Astrocyte (in vitro differentiated cells and primary cell): ENCODE measurements at regions not wholly inside any gene's neighbourhood (a gene's known extent, or its start where the extent isn't known, plus 50 kb on each side); places are given as distances from the start of the nearest gene placed in this dataset.

Source experiments
- DNase-seq: peaks from one replicate; pipeline ENCODE4 v3.0.0-alpha.2; 2010; ENCODE audit warnings: low read depth
- FAIRE-seq: peaks from 2 replicates; lab custom pipeline; 2011; peaks lifted over from hg19 to GRCh38; lab: Jason Lieb, UNC
- H2AFZ ChIP-seq: 2 replicates; pipeline ENCODE4 v1.6.0; 2012; ENCODE audit warnings: low read depth, low read length, inconsistent platforms
- H3K27ac ChIP-seq: 2 replicates; pipeline ENCODE4 v1.5.1; 2011; ENCODE audit warnings: low read depth, low read length, inconsistent platforms
- H3K27me3 ChIP-seq: 2 replicates; pipeline ENCODE4 v1.6.0; 2011; ENCODE audit warnings: low read length, inconsistent platforms; ENCODE audit not compliant: insufficient read depth
- H3K36me3 ChIP-seq: 2 replicates; pipeline ENCODE4 v1.5.1; 2011; ENCODE audit warnings: low read length, inconsistent platforms; ENCODE audit not compliant: insufficient read depth
- H3K4me1 ChIP-seq: 2 replicates; pipeline ENCODE4 v1.5.1; 2011; ENCODE audit warnings: low read length, inconsistent platforms; ENCODE audit not compliant: insufficient read depth
- H3K4me2 ChIP-seq: 2 replicates; pipeline ENCODE4 v1.6.0; 2012; ENCODE audit warnings: low read length, inconsistent platforms
- H3K4me3 ChIP-seq: 2 replicates; pipeline ENCODE4 v1.5.1; 2011; ENCODE audit warnings: low read depth, mild to moderate bottlenecking, low read length, inconsistent platforms; ENCODE audit not compliant: insufficient read depth
- H3K79me2 ChIP-seq: 2 replicates; pipeline ENCODE4 v1.6.0; 2012; ENCODE audit warnings: mild to moderate bottlenecking, low read length, inconsistent platforms; ENCODE audit not compliant: insufficient read depth
- H3K9ac ChIP-seq: 2 replicates; pipeline ENCODE4 v1.6.0; 2012; ENCODE audit warnings: mild to moderate bottlenecking, low read length, inconsistent platforms
- H3K9me3 ChIP-seq: 2 replicates; pipeline ENCODE4 v1.5.1; 2012; ENCODE audit warnings: low read depth, mild to moderate bottlenecking, low read length, inconsistent platforms; ENCODE audit not compliant: insufficient read depth
- H4K20me1 ChIP-seq: 2 replicates; pipeline ENCODE4 v1.6.0; 2012; ENCODE audit warnings: low read length, inconsistent platforms; ENCODE audit not compliant: insufficient read depth
- H3K27ac Mint-ChIP-seq: one replicate; pipeline ENCODE4 v1.8.0; 2021; ENCODE audit warnings: mild to moderate bottlenecking, mixed read lengths; ENCODE audit not compliant: unreplicated experiment
- H3K27me3 Mint-ChIP-seq: one replicate; pipeline ENCODE4 v1.8.0; 2021; ENCODE audit warnings: low read depth, mixed read lengths; ENCODE audit not compliant: unreplicated experiment
- H3K36me3 Mint-ChIP-seq: one replicate; pipeline ENCODE4 v1.8.0; 2021; ENCODE audit warnings: low read depth, mixed read lengths; ENCODE audit not compliant: unreplicated experiment
- H3K4me1 Mint-ChIP-seq: one replicate; pipeline ENCODE4 v1.8.0; 2021; ENCODE audit warnings: low read depth, mixed read lengths; ENCODE audit not compliant: unreplicated experiment
- H3K4me3 Mint-ChIP-seq: one replicate; pipeline ENCODE4 v1.8.0; 2021; ENCODE audit warnings: mild to moderate bottlenecking, moderate library complexity, mixed read lengths; ENCODE audit not compliant: unreplicated experiment
- H3K9me3 Mint-ChIP-seq: one replicate; pipeline ENCODE4 v1.8.0; 2021; ENCODE audit warnings: mild to moderate bottlenecking, mixed read lengths; ENCODE audit not compliant: unreplicated experiment
- CTCF ChIP-seq: IDR thresholded peaks from 2 replicates; pipeline ENCODE4 v1.5.1; 2011; ENCODE audit warnings: low read depth, mild to moderate bottlenecking, inconsistent platforms, low read length, moderate library complexity; ENCODE audit not compliant: insufficient read depth
- EZH2 ChIP-seq: IDR thresholded peaks from 2 replicates; pipeline ENCODE4 v1.6.1; 2012; ENCODE audit warnings: mild to moderate bottlenecking, low read length, inconsistent platforms; ENCODE audit not compliant: insufficient read depth

DNA sequence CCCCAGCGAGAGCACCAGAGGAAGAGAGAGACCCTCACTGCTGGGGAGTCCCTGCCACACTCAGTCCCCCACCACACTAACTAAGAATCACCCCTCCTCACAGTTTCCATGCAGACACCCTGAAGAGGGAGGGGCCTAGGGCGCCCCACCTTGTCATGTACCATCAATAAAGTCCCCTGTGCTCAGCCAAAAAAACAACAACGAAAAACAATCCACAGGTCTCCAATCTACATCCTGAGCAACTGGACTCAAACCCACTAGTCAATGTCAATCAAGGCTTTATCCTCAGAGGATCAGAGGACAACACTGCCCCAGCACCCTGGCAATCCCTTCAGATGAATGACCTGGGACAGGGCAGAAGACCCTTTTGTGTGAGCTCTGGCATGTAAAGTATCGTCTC is 210.1 kb upstream of the MSX2 start:
- no peaks in the 10 kb centered on the region for H4K20me1 ChIP-seq
- H2AFZ ChIP-seq = no peak overlapping the region
- H3K4me1 Mint-ChIP-seq = peaks cover 2% of the 10 kb centered on the region
- H3K9ac ChIP-seq = no peak overlapping the region
- FAIRE-seq = no peak
- no peak overlapping the region for H3K27ac Mint-ChIP-seq
- no peak overlapping the region for H3K4me2 ChIP-seq
- H3K27me3 Mint-ChIP-seq = peaks cover 17% of the 10 kb centered on the region
- no peaks in the 10 kb centered on the region for H3K79me2 ChIP-seq
- DNase-seq = no peak
- H3K27ac ChIP-seq = no peak overlapping the region
- H3K4me1 ChIP-seq = no peaks in the 10 kb centered on the region
- no peak overlapping the region for H3K4me3 ChIP-seq
- no peaks in the 10 kb centered on the region for H3K36me3 ChIP-seq
- H3K4me3 Mint-ChIP-seq = no peak overlapping the region
- peaks cover 4% of the 10 kb centered on the region for H3K9me3 Mint-ChIP-seq
- no peak for TF ChIP-seq CTCF
- TF ChIP-seq EZH2 = no peak
- H3K27me3 ChIP-seq = no peaks in the 10 kb centered on the region
- no peaks in the 10 kb centered on the region for H3K36me3 Mint-ChIP-seq
- no peaks in the 10 kb centered on the region for H3K9me3 ChIP-seq

GRCh38 chr5:174514983-174515394 is 209.4 kb upstream of the MSX2 start:
- DNase-seq = no peak
- FAIRE-seq = no peak

More at GRCh38 chr5:174514983-174515394, 209.4 kb upstream of the MSX2 start:
- Histone ChIP-seq H3K4me2 (no peak overlapping the region), H3K79me2 (no peaks in the 10 kb centered on the region), H3K4me1 (no peaks in the 10 kb centered on the region), H3K9me3 (no peaks in the 10 kb centered on the region), H3K9ac (no peak overlapping the region), H4K20me1 (no peaks in the 10 kb centered on the region), H3K36me3 (no peaks in the 10 kb centered on the region), H2AFZ (no peak overlapping the region), H3K27ac (no peak overlapping the region), H3K4me3 (no peak overlapping the region), H3K27me3 (no peaks in the 10 kb centered on the region)
- H3K9me3 Mint-ChIP-seq = peaks cover 4% of the 10 kb centered on the region
- no peak overlapping the region for H3K4me3 Mint-ChIP-seq
- no peaks in the 10 kb centered on the region for H3K36me3 Mint-ChIP-seq
- peaks cover 2% of the 10 kb centered on the region for H3K4me1 Mint-ChIP-seq
- no peak for TF ChIP-seq CTCF
- TF ChIP-seq EZH2 = no peak
- H3K27ac Mint-ChIP-seq = no peak overlapping the region
- H3K27me3 Mint-ChIP-seq = peaks cover 22% of the 10 kb centered on the region
